ENCODE measurements at regions not wholly inside any gene's neighbourhood (a gene's known extent, or its start where the extent isn't known, plus 50 kb on each side); places are given as distances from the start of the nearest gene placed in this dataset.

DNA sequence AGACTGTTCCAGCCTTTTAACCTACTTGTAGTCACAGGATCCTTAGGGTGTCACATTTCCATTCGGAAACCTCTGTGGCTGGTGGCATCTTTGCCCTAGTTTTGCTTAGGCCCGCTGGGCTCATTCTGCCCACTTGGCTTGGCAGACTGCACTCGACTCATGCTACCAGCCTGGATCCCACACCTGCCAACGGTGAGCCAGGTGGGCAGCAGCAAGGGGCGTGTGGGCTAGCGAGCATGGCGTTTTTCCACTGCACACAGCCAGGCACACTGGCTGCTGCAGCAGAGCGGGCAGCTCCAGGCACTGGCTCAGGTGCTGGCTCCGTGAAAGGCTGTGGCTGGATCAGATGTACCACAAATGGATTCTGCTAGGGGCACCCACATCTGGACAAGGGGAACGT, 838.2 kb downstream of the SLITRK6 start:
- Mint-ChIP-seq H3K4me3 (no peak overlapping the region), H3K27me3 (ENCODE audit: insufficient read depth, low read depth, poor library complexity) (no peaks in the 10 kb centered on the region), H3K4me1 (no peaks in the 10 kb centered on the region), H3K36me3 (ENCODE audit: low read depth) (no peaks in the 10 kb centered on the region), H3K9me3 (no peaks in the 10 kb centered on the region), H3K27ac (no peak overlapping the region)
- no peak overlapping the region for H3K4me2 ChIP-seq
- TF ChIP-seq, protein P1, sequence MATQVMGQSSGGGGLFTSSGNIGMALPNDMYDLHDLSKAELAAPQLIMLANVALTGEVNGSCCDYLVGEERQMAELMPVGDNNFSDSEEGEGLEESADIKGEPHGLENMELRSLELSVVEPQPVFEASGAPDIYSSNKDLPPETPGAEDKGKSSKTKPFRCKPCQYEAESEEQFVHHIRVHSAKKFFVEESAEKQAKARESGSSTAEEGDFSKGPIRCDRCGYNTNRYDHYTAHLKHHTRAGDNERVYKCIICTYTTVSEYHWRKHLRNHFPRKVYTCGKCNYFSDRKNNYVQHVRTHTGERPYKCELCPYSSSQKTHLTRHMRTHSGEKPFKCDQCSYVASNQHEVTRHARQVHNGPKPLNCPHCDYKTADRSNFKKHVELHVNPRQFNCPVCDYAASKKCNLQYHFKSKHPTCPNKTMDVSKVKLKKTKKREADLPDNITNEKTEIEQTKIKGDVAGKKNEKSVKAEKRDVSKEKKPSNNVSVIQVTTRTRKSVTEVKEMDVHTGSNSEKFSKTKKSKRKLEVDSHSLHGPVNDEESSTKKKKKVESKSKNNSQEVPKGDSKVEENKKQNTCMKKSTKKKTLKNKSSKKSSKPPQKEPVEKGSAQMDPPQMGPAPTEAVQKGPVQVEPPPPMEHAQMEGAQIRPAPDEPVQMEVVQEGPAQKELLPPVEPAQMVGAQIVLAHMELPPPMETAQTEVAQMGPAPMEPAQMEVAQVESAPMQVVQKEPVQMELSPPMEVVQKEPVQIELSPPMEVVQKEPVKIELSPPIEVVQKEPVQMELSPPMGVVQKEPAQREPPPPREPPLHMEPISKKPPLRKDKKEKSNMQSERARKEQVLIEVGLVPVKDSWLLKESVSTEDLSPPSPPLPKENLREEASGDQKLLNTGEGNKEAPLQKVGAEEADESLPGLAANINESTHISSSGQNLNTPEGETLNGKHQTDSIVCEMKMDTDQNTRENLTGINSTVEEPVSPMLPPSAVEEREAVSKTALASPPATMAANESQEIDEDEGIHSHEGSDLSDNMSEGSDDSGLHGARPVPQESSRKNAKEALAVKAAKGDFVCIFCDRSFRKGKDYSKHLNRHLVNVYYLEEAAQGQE (IDR thresholded peaks at IDR 0.05; ENCODE audit: unreplicated experiment): no peak
- no peak for TF ChIP-seq ETS1 (IDR thresholded peaks at IDR 0.05)
- no peak for TF ChIP-seq CTCF (conservative IDR thresholded peaks at IDR 0.05; ENCODE audit: low read depth in 2 of 2)
- no peak for TF ChIP-seq ZNF462 (CRISPR knock-in tag; IDR thresholded peaks at IDR 0.05)
- no peak for TF ChIP-seq ZNF114 (CRISPR knock-in tag; IDR thresholded peaks at IDR 0.05)
- no peak for TF ChIP-seq JUNB (IDR thresholded peaks at IDR 0.05; ENCODE audit: unreplicated experiment)
- no peak for TF ChIP-seq ZNF331 (CRISPR knock-in tag; IDR thresholded peaks at IDR 0.05; ENCODE audit: low read depth)
- no peak for TF ChIP-seq NANOG (IDR thresholded peaks at IDR 0.05; ENCODE audit: borderline replicate concordance)
- no peak for TF ChIP-seq STAT1 (IDR thresholded peaks at IDR 0.05; ENCODE audit: unreplicated experiment)
- TF ChIP-seq CREB1 (CRISPR knock-in tag; IDR thresholded peaks at IDR 0.05; ENCODE audit: low read depth): no peak
- no peak for TF ChIP-seq EZH2phosphoT487 (IDR thresholded peaks at IDR 0.05; ENCODE audit: unreplicated experiment)
- TF ChIP-seq EZH2 (IDR thresholded peaks at IDR 0.05; ENCODE audit: low read depth, unreplicated experiment): no peak
- TF ChIP-seq POLR2AphosphoS5 (IDR thresholded peaks at IDR 0.05; ENCODE audit: low read depth): no peak
- no peaks in the 10 kb centered on the region for H3F3A ChIP-seq (replicated peaks; ENCODE audit: low read depth)
- H3K79me2 ChIP-seq (replicated peaks; ENCODE audit: insufficient read depth): no peaks in the 10 kb centered on the region
- no peaks in the 10 kb centered on the region for H3K9me2 ChIP-seq (ENCODE audit: insufficient read depth)
- no peaks in the 10 kb centered on the region for H3K27me3 ChIP-seq (ENCODE audit: insufficient read depth)
- no peak overlapping the region for H2AFZ ChIP-seq
- H3K27ac ChIP-seq (ENCODE audit: low read depth): no peak overlapping the region
- H4K20me1 ChIP-seq (replicated peaks; ENCODE audit: insufficient read depth): no peaks in the 10 kb centered on the region
- DNase-seq (ENCODE audit: low spot score) (no peak), ATAC-seq (no peak)
- no peak overlapping the region for H3K4me3 ChIP-seq
- H3K36me3 ChIP-seq (ENCODE audit: insufficient read depth): no peaks in the 10 kb centered on the region
- no peaks in the 10 kb centered on the region for H3K4me1 ChIP-seq (ENCODE audit: insufficient read depth)
